LNCaP clone FGC (cell line): ENCODE measurements at regions not wholly inside any gene's neighbourhood (a gene's known extent, or its start where the extent isn't known, plus 50 kb on each side); places are given as distances from the start of the nearest gene placed in this dataset.

Experiments
- DNase-seq: peaks from one replicate; pipeline ENCODE4 v3.0.0-alpha.2; 2011; ENCODE audit warnings: low read depth
- H3K4me3 ChIP-seq: 2 replicates; pipeline ENCODE4 v1.5.1; 2011; ENCODE audit warnings: mild to moderate bottlenecking, low read depth, low read length, control low read depth
- CTCF ChIP-seq: IDR thresholded peaks from 2 replicates; pipeline ENCODE4 v1.5.1; 2012; ENCODE audit warnings: mild to moderate bottlenecking; ENCODE audit not compliant: control insufficient read depth, insufficient read depth; ENCODE audit errors: extremely low read depth

DNA sequence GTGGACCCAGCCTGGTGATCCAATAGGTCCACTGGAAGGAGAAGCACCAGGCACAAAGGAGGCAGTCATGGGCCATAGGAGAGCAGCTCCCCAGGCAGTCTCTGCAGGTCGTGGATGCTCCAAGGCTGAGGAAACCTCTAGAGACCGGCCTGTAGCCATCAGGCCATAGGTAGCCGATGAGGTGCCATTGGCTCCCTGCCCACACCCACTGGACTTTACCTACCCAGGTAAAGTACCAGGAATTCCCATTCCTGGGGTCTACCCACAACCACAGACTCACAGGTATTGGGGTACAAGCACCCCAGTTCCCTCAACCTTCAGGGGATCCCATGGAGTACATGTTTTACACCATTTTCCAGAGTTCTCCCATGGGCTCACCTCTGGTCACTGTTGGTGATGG, 188.0 kb upstream of the TCERG1L start:
- DNase-seq: no peak
- no peak overlapping the region for H3K4me3 ChIP-seq
- TF ChIP-seq CTCF: no peak

GRCh38 chr10:131500181-131500580, 188.7 kb upstream of the TCERG1L start:
- TF ChIP-seq CTCF: no peak
- H3K4me3 ChIP-seq: no peak overlapping the region
- DNase-seq: no peak

- DNase-seq: no peak
- no peak overlapping the region for H3K4me3 ChIP-seq
- no peak for TF ChIP-seq CTCF
Observed at GRCh38 chr10:131500892-131501291, 189.4 kb upstream of the TCERG1L start.

DNA sequence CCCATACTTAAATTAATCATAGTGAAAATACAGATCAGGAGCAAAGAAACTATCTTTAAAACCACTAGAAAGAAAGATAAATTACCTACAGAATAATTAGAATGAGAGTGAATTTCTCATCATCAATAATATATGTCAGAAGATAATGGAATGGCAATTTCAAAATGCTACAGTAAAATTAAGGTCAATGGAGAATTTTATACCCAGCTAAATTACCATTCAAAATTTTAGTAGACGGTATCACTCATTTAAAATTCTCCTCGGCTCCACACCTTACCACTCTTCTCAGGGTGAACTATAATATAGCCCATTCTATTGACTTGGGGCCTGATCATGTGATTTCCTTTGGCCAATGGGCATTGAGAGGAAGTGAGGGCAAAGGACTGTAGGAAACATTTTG, 192.5 kb upstream of the TCERG1L start:
- no peak overlapping the region for H3K4me3 ChIP-seq
- DNase-seq: no peak
- no peak for TF ChIP-seq CTCF

GRCh38 chr10:131511391-131511790, 199.9 kb upstream of the TCERG1L start:
- no peak for DNase-seq
- TF ChIP-seq CTCF: no peak
- no peak overlapping the region for H3K4me3 ChIP-seq

DNA sequence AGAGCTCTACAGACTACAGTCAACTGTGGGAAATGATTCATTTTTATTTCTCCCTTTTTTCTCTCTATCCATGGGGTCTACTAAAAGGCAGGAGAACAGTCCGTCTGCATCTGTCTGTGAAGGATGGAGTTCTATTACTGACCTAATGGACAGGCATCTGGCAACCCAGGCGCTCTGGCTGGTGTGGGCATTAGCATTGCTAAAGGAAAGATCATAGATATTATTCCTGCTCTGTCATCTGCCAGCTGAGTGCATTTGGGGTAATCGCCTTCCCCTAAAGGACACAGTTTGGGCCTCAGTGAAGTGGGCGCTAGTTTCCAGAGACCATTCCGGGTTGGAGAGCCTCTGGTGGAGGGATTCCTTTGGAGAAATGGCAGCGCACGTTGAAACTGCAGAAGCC, 201.3 kb upstream of the TCERG1L start:
- no peak overlapping the region for H3K4me3 ChIP-seq
- no peak for TF ChIP-seq CTCF
- DNase-seq: no peak

GRCh38 chr10:131513445-131513844, 201.9 kb upstream of the TCERG1L start:
- DNase-seq: no peak
- TF ChIP-seq CTCF: no peak
- H3K4me3 ChIP-seq: no peak overlapping the region
